Suprapubic skin (tissue), 4 donors: ENCODE measurements at regions not wholly inside any gene's neighbourhood (a gene's known extent, or its start where the extent isn't known, plus 50 kb on each side); places are given as distances from the start of the nearest gene placed in this dataset.

Experiments
- DNase-seq, 2 donors: peaks; one replicate each; pipeline ENCODE4 v3.0.0-alpha.2; 2019; ENCODE audit warnings: low spot score in 2 of 2
- H3K27ac ChIP-seq: fragments of 200-600 bp; sonication (generic); one replicate; pipeline ENCODE4 v1.5.1; 2019
- H3K27me3 ChIP-seq: fragments of 200-600 bp; sonication (generic); one replicate; pipeline ENCODE4 v1.5.1; 2019
- H3K36me3 ChIP-seq: fragments of 200-600 bp; sonication (generic); one replicate; pipeline ENCODE4 v1.5.1; 2019
- H3K4me1 ChIP-seq: fragments of 200-600 bp; sonication (generic); one replicate; pipeline ENCODE4 v1.5.1; 2019
- H3K4me3 ChIP-seq: fragments of 200-600 bp; sonication (generic); one replicate; pipeline ENCODE4 v1.5.1; 2019; ENCODE audit warnings: mild to moderate bottlenecking
- H3K9me3 ChIP-seq: fragments of 200-600 bp; sonication (generic); one replicate; pipeline ENCODE4 v1.5.1; 2019
- EP300 ChIP-seq: sonication (generic); formaldehyde crosslinking; IDR thresholded peaks from one replicate; pipeline ENCODE4 v1.6.1; 2017; ENCODE audit warnings: antibody characterized with exemption
- POLR2A ChIP-seq, 2 donors: fragments of 450-650 bp; IDR thresholded peaks; one replicate each; pipeline ENCODE4 v1.6.1; 2017; ENCODE audit warnings: antibody characterized with exemption in 2 of 2, mild to moderate bottlenecking in 2 of 2, moderate library complexity in 2 of 2
- POLR2AphosphoS5 ChIP-seq, 3 donors: sonication (generic); formaldehyde crosslinking; IDR thresholded peaks; one replicate each; pipeline ENCODE4 v1.6.1; 2017; ENCODE audit warnings: antibody characterized with exemption in 3 of 3
- WGBS: methylation state at CpG from one replicate; pipeline ENCODE4 v1.1.5; 2018; 5-methylcytosine and 5-hydroxymethylcytosine counted together
- TF ChIP-seq, protein P1 (sequence below), 2 donors: fragments of 200-600 bp in 1 of 2; fragments of 450-650 bp in 1 of 2; sonication (generic) in 1 of 2; IDR thresholded peaks; one replicate each; pipeline ENCODE4 v1.5.1; 2016 to 2019; ENCODE audit warnings: antibody characterized with exemption in 2 of 2, mild to moderate bottlenecking in 1 of 2, moderate library complexity in 1 of 2

DNA sequence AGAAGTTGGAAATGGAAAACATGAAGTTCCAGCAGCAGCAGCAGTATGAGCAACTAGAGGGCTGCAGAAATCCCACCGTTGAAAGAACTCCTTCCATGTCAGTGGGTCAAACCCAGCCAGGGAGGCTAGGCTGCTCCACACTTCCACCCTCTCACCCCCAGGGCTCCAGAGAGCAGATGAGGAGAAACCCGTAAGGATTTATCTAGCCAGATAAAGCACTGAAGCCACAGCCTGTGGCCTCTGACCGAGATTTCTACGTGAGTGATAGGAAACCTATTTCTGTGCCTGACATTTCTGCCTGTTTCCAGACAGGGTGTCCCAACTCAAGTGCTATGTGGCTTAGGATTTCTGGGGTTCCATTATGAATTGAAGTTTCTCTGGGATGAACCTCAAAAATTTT is 100.0 kb upstream of the EEA1 start:
- DNase-seq, result no peak
- Histone ChIP-seq H3K9me3 (no peaks in the 10 kb centered on the region), H3K27me3 (no peaks in the 10 kb centered on the region), H3K4me1 (peaks cover 3% of the 10 kb centered on the region), H3K36me3 (no peaks in the 10 kb centered on the region), H3K27ac (no peak overlapping the region), H3K4me3 (no peak overlapping the region)
- TF ChIP-seq, protein P1, sequence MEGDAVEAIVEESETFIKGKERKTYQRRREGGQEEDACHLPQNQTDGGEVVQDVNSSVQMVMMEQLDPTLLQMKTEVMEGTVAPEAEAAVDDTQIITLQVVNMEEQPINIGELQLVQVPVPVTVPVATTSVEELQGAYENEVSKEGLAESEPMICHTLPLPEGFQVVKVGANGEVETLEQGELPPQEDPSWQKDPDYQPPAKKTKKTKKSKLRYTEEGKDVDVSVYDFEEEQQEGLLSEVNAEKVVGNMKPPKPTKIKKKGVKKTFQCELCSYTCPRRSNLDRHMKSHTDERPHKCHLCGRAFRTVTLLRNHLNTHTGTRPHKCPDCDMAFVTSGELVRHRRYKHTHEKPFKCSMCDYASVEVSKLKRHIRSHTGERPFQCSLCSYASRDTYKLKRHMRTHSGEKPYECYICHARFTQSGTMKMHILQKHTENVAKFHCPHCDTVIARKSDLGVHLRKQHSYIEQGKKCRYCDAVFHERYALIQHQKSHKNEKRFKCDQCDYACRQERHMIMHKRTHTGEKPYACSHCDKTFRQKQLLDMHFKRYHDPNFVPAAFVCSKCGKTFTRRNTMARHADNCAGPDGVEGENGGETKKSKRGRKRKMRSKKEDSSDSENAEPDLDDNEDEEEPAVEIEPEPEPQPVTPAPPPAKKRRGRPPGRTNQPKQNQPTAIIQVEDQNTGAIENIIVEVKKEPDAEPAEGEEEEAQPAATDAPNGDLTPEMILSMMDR (IDR thresholded peaks at IDR 0.05), result no peak
- TF ChIP-seq EP300, result no peak
- TF ChIP-seq POLR2A (IDR thresholded peaks at IDR 0.05), result no peak
- no peak for TF ChIP-seq POLR2AphosphoS5 (IDR thresholded peaks at IDR 0.05)
- whole genome bisulfite sequencing, result 88% methylated on average over 4 of the region's 4 CpGs

DNA sequence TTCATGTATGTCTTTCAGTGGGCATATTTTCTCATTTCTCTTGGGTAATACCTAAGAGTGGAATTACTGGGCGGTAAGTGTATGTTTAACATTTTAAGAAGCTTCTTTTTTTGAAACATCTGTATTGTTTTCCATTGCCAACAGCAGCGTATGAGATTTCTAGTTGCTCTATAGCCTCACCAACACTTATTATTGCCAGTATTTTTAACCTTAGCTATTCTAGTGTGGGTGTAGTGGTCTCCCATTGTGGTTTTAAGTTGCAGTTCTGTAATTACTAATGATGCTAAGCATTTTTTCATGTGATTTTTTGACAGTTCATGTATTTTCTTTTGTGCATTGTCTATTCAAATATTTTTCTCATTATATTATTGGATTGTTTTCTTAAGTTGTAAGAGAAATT is 101.9 kb upstream of the EEA1 start:
- H3K27me3 ChIP-seq, result no peaks in the 10 kb centered on the region
- H3K4me1 ChIP-seq, result peaks cover 3% of the 10 kb centered on the region
- H3K4me3 ChIP-seq, result no peak overlapping the region
- TF ChIP-seq, protein P1 (IDR thresholded peaks at IDR 0.05), result no peak
- no peak for TF ChIP-seq EP300
- TF ChIP-seq POLR2A (IDR thresholded peaks at IDR 0.05), result no peak
- TF ChIP-seq POLR2AphosphoS5 (IDR thresholded peaks at IDR 0.05), result no peak
- no peak overlapping the region for H3K27ac ChIP-seq
- 66% methylated on average over 2 of the region's 2 CpGs for WGBS
- no peaks in the 10 kb centered on the region for H3K9me3 ChIP-seq
- no peaks in the 10 kb centered on the region for H3K36me3 ChIP-seq
- no peak for DNase-seq

DNA sequence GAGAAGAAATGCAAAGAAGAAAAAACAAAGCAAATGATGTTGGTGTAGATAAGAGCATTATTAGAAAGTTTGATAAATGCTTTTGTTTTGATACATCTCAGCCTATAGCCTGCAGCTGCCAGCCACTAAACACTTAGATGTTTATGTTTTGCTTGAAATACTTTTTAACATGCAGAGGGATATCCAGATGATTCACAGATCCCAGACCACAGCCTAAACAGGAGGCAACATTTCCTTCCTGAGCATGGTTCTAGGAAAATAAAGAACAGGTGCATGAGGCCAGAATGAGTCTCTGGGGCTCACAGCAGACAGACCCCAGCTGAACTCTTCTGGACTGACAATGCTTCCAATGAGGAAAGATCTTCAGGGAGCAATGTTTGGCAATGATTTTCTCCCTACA is 103.7 kb upstream of the EEA1 start:
- DNase-seq, result no peak
- Histone ChIP-seq H3K27me3 (no peaks in the 10 kb centered on the region), H3K4me3 (no peak overlapping the region), H3K27ac (no peak overlapping the region), H3K36me3 (no peaks in the 10 kb centered on the region), H3K4me1 (peaks cover 3% of the 10 kb centered on the region), H3K9me3 (no peaks in the 10 kb centered on the region)
- no peak for TF ChIP-seq POLR2A (IDR thresholded peaks at IDR 0.05)
- TF ChIP-seq, protein P1 (IDR thresholded peaks at IDR 0.05), result no peak
- no peak for TF ChIP-seq EP300
- TF ChIP-seq POLR2AphosphoS5 (IDR thresholded peaks at IDR 0.05), result no peak

DNA sequence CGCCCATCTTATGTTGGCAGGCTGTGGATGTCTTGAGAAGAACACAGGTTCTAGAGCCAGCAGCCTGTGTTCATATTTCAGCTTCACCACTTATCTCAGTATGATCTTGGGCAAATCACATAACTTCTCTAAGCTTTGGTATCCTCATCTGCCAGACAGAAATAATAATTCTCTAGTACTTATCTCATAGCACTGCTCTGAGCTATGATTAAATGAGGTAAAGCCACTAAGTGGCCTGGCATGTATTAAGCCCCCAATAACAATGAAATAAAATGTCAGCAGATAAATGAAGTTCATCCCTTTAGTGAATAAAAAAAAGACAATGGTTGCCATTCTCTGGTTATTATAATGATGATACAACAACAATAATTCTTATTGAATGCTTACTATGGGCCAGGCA is 104.9 kb upstream of the EEA1 start:
- Histone ChIP-seq H3K4me1 (peaks cover 3% of the 10 kb centered on the region), H3K27me3 (no peaks in the 10 kb centered on the region), H3K9me3 (no peaks in the 10 kb centered on the region), H3K36me3 (no peaks in the 10 kb centered on the region), H3K27ac (no peak overlapping the region), H3K4me3 (no peak overlapping the region)
- WGBS, result 67% methylated on average over 1 of the region's 1 CpG
- no peak for TF ChIP-seq POLR2A (IDR thresholded peaks at IDR 0.05)
- DNase-seq, result no peak

DNA sequence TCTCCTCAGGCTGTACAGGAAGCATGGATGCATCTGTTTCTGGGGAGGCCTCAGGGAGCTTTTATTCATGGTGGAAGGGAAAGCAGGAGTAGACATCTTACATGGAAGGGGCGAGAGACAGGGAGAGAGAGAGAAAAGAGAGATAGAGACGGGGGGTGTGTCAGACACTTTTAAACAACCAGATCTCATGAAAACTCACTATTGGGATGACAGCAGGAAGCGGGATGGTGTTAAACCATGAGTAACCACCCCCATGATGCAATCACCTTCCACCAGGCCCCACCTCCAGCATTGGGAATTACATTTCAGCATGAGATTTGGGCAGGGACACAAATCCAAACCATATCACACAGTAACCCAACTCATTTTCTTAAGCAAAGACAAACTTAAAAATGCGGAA is 110.0 kb upstream of the EEA1 start:
- TF ChIP-seq, protein P1 (IDR thresholded peaks at IDR 0.05), result no peak
- TF ChIP-seq POLR2AphosphoS5 (IDR thresholded peaks at IDR 0.05), result no peak
- TF ChIP-seq EP300, result no peak
- no peak for TF ChIP-seq POLR2A (IDR thresholded peaks at IDR 0.05)
- Histone ChIP-seq H3K27me3 (no peaks in the 10 kb centered on the region), H3K27ac (no peak overlapping the region), H3K4me1 (no peaks in the 10 kb centered on the region), H3K36me3 (no peaks in the 10 kb centered on the region), H3K9me3 (no peaks in the 10 kb centered on the region), H3K4me3 (no peak overlapping the region)
- 80% methylated on average over 4 of the region's 4 CpGs for WGBS
- no peak for DNase-seq

DNA sequence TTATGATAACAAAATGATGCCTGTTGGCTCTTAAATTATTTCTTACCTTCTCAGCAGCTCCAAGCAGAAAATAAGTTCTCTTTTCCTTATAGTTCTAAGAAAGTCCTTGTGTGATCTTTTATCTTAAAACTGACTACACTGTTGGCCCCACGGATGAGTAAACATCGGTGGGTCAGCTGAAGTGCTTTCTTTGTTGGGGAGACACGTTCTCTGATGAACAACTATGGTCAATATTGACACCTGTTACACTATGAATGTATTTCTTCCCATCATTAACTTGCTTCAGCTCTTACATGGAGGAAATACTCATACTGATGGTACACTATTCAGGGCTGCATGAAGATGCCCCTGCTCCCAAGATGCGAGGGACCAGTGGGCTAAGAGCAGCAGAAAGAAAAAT is 110.8 kb upstream of the EEA1 start:
- Histone ChIP-seq H3K36me3 (no peaks in the 10 kb centered on the region), H3K9me3 (no peaks in the 10 kb centered on the region), H3K4me1 (no peaks in the 10 kb centered on the region), H3K27ac (no peak overlapping the region), H3K27me3 (no peaks in the 10 kb centered on the region), H3K4me3 (no peak overlapping the region)
- no peak for TF ChIP-seq EP300
- no peak for TF ChIP-seq POLR2A (IDR thresholded peaks at IDR 0.05)
- TF ChIP-seq, protein P1 (IDR thresholded peaks at IDR 0.05), result no peak
- no peak for TF ChIP-seq POLR2AphosphoS5 (IDR thresholded peaks at IDR 0.05)
- 80% methylated on average over 4 of the region's 4 CpGs for WGBS
- DNase-seq, result no peak
